Activated CD8-positive, alpha-beta memory T cell treated with anti-CD3 and anti-CD28 coated beads, Interleukin-2, amount 10 ng/mL, durations not matched to agents 7 days and 5 days (primary cell): ENCODE measurements at regions not wholly inside any gene's neighbourhood (a gene's known extent, or its start where the extent isn't known, plus 50 kb on each side); places are given as distances from the start of the nearest gene placed in this dataset.

Source experiments
- ATAC-seq: fragments of 150-1000 bp; cut with Tn5 transposase; one replicate; pipeline ENCODE4 v1.10.0; 2021; ENCODE audit warnings: moderate library complexity
- CTCF ChIA-PET: fragments of 350-600 bp; sonication (Branson Sonifier 250); formaldehyde crosslinking; loops from one replicate; lab custom pipeline; 2021; ENCODE audit warnings: antibody characterized with exemption; lab: Charles Lee
- DNase-seq: peaks from one replicate; pipeline ENCODE4 v3.0.0-alpha.2; 2020
- H3K27ac Mint-ChIP-seq: one replicate; pipeline ENCODE4 v1.8.0; 2021; ENCODE audit warnings: mild to moderate bottlenecking, mixed read lengths
- H3K27me3 Mint-ChIP-seq: one replicate; pipeline ENCODE4 v1.8.0; 2021; ENCODE audit warnings: mixed read lengths
- H3K36me3 Mint-ChIP-seq: one replicate; pipeline ENCODE4 v1.8.0; 2021; ENCODE audit warnings: mild to moderate bottlenecking, mixed read lengths
- H3K4me1 Mint-ChIP-seq: one replicate; pipeline ENCODE4 v1.8.0; 2021; ENCODE audit warnings: mixed read lengths
- H3K4me3 Mint-ChIP-seq: one replicate; pipeline ENCODE4 v1.8.0; 2021; ENCODE audit warnings: mild to moderate bottlenecking, moderate library complexity, mixed read lengths
- H3K9me3 Mint-ChIP-seq: one replicate; pipeline ENCODE4 v1.8.0; 2022; ENCODE audit warnings: low read depth, mixed read lengths

GRCh38 chr2:8212239-8212638 is 469.6 kb upstream of the ID2 start:
- DNase-seq (no peak), ATAC-seq (no peak)
- CTCF ChIA-PET: no interaction called here
- Mint-ChIP-seq H3K9me3 (peaks cover 13% of the 10 kb centered on the region), H3K4me3 (no peak overlapping the region), H3K36me3 (peaks cover 35% of the 10 kb centered on the region), H3K4me1 (peaks cover 17% of the 10 kb centered on the region), H3K27ac (no peak overlapping the region), H3K27me3 (no peaks in the 10 kb centered on the region)

DNA sequence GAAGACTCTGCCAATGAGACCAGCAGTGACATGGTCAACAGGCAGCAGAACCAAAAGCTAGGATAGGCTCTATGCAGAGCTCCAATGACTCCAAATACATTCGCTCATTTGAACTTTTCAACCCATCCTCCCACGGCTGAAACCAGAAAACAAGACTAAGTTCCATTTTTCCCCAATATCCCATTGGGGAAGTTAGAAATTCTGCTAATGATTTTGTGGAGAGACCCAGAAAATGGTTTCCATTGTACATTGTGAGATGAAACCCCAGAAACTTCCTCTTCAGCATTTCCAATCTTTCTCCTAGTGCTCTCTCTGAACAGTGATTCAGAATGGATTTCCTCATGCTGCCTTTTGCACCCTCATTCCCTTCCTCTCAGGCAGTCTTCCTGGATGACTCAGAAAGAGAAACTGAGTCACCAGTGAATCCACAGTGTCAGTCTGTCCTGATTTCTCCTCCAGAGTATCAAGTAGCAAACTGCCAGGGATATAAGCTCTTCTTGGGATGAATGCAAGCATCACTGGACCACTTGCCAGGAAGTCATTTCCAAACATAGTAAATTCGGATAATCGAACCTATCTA is 467.7 kb upstream of the ID2 start:
- Mint-ChIP-seq H3K4me1 (peaks cover 17% of the 10 kb centered on the region), H3K36me3 (peaks cover 22% of the 10 kb centered on the region), H3K27me3 (no peaks in the 10 kb centered on the region), H3K27ac (no peak overlapping the region), H3K9me3 (no peaks in the 10 kb centered on the region), H3K4me3 (no peak overlapping the region)
- ATAC-seq: no peak
- no peak for DNase-seq
- CTCF ChIA-PET: no interaction called here

DNA sequence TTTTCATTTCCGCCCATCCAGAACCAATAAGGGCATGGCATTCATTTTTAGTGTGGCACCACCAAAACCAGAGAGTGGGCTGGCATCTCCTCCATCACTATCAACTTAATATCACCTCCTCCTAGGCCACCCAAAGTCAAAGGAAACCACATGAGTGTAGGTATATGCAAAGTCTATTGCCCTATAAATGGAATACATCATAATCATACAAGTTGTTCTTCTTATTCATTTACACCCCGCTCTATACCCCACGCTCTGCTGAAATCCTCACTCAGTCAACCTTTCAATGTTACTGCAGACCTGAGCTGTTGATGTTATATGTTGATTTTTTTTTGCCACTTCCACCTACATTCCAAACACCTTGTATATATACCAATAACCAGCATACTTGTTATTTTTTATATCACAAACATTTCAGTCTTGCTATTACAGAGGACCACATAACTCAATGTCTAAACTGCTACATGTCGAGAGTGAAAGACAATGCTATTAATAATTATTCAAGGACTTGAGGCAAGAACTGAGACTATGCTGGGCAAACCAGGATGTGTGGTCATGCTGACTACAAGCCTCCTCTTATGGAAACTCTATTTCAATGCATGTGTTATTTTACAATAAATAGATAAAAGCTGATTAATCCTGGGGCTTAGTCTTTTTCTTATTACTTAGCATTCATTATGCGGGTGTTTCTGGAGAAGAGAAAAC is 466.5 kb upstream of the ID2 start:
- H3K9me3 Mint-ChIP-seq: no peaks in the 10 kb centered on the region
- H3K27me3 Mint-ChIP-seq: no peaks in the 10 kb centered on the region
- peaks cover 15% of the 10 kb centered on the region for H3K36me3 Mint-ChIP-seq
- H3K4me3 Mint-ChIP-seq: no peak overlapping the region
- ATAC-seq: no peak
- no peak for DNase-seq
- H3K27ac Mint-ChIP-seq: no peak overlapping the region
- H3K4me1 Mint-ChIP-seq: peaks cover 19% of the 10 kb centered on the region
- CTCF ChIA-PET: no interaction called here

GRCh38 chr2:8215982-8216381 is 465.9 kb upstream of the ID2 start:
- no peak overlapping the region for H3K4me3 Mint-ChIP-seq
- no peak for ATAC-seq
- no peaks in the 10 kb centered on the region for H3K9me3 Mint-ChIP-seq
- DNase-seq: no peak
- peaks cover 9% of the 10 kb centered on the region for H3K36me3 Mint-ChIP-seq
- no peak overlapping the region for H3K27ac Mint-ChIP-seq
- CTCF ChIA-PET: no interaction called here
- H3K4me1 Mint-ChIP-seq: peaks cover 19% of the 10 kb centered on the region
- no peaks in the 10 kb centered on the region for H3K27me3 Mint-ChIP-seq

GRCh38 chr2:8216397-8216796 is 465.5 kb upstream of the ID2 start:
- DNase-seq: no peak
- no peak overlapping the region for H3K4me3 Mint-ChIP-seq
- no peaks in the 10 kb centered on the region for H3K9me3 Mint-ChIP-seq
- H3K27ac Mint-ChIP-seq: no peak overlapping the region
- no peaks in the 10 kb centered on the region for H3K27me3 Mint-ChIP-seq
- CTCF ChIA-PET: no interaction called here
- H3K36me3 Mint-ChIP-seq: peaks cover 9% of the 10 kb centered on the region
- ATAC-seq: no peak
- peaks cover 19% of the 10 kb centered on the region for H3K4me1 Mint-ChIP-seq

DNA sequence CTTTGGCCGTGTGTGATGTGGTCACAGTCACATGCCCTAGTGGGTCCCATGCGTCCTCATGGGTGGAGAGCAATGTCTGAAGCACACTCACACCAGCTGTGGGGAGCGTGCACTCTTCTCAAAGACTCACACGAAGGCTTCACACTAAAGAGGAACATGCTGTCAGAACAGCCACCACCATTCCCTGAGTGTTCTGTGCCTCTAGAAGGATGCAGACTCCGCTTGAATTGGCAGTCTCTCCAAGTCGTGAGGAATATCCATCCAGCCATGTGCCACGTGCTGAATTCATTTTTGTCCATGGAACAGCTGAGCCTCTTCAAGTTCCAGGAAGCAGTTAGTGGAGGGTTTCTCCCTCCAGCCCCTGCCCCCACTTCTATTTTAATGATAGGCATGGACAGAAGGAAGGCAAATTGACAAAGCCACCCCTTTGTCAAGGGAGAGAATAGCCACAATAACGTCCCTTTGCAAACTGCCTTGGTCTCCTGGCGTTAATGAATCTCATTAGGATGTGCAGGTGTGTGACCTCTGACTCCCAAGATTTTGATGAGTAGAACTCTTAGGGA is 464.3 kb upstream of the ID2 start:
- H3K27ac Mint-ChIP-seq: no peak overlapping the region
- ATAC-seq (no peak), DNase-seq (no peak)
- no peaks in the 10 kb centered on the region for H3K27me3 Mint-ChIP-seq
- no peaks in the 10 kb centered on the region for H3K9me3 Mint-ChIP-seq
- CTCF ChIA-PET: interaction anchor here (0.9 kb wide), 1 partner anchor 22 kb away, joined by 3 read pairs; no protein-coding TSS in a partner anchor
- no peak overlapping the region for H3K4me3 Mint-ChIP-seq
- peaks cover 8% of the 10 kb centered on the region for H3K36me3 Mint-ChIP-seq
- peaks cover 9% of the 10 kb centered on the region for H3K4me1 Mint-ChIP-seq

DNA sequence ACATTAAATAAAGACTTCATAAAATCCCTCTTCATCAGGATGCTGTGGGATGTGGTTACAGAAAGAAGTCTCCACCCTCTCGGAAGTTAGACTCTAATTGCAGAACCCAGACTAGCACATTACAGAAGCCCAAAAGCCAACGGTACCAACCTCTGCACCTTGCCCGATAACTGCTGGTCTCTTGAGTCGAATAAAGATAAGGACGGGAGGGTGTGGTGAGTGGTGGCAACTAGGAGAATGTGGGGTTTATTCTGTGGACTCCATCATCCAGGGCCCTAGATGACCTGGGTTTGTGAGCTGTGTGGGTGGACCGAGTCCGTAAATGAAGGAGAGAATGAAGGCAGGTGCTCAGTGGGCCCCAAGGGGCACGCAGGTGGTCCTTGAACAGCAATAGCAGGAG is 462.8 kb upstream of the ID2 start:
- H3K36me3 Mint-ChIP-seq: peaks cover 6% of the 10 kb centered on the region
- CTCF ChIA-PET: no interaction called here

DNA sequence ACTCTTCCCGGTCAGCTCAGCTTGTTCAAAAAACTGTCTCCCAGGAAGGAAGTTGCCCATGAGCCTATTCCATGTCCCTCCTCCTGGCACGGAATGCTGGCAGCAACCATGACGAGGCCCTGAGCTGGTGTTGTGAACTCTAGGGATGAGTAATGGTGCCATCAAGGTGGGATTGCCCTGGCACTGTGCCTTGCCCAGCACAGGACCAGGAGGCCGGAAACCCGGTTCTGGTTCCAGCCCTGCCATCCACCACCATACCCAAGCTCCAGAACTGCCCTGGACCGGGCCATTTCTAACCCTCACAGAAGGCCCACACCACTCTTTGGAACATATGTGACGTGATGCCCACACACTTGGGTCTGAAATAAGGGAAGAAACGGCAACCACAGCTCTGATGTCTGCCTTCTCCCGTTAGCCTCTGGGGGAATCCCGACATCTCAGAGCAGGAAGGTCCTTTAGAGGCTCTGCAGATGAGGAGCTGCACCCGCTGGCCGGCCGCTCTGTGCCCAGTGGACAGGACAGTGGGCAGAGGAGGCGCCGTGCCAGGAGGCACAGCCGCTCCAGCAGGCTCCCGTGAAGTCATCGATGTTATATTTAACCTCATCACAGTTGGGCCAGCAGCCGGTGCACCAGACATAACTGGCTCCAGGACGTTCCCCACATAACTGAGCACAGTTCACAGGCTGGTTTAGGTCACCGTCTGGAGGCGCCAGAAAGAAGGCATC is 462.1 kb upstream of the ID2 start:
- Mint-ChIP-seq H3K4me1 (peaks cover 5% of the 10 kb centered on the region), H3K9me3 (no peaks in the 10 kb centered on the region), H3K36me3 (peaks cover 3% of the 10 kb centered on the region), H3K4me3 (no peak overlapping the region), H3K27ac (no peak overlapping the region), H3K27me3 (no peaks in the 10 kb centered on the region)
- DNase-seq: peak; percentile 31
- CTCF ChIA-PET: no interaction called here
- ATAC-seq: no peak

More for the DNA sequence above, 462.8 kb upstream of the ID2 start:
- Mint-ChIP-seq H3K27ac (no peak overlapping the region), H3K27me3 (no peaks in the 10 kb centered on the region), H3K4me1 (peaks cover 8% of the 10 kb centered on the region), H3K4me3 (no peak overlapping the region), H3K9me3 (no peaks in the 10 kb centered on the region)
- ATAC-seq (no peak), DNase-seq (no peak)

GRCh38 chr2:8222979-8223694 is 458.7 kb upstream of the ID2 start:
- Mint-ChIP-seq H3K27me3 (no peaks in the 10 kb centered on the region), H3K9me3 (no peaks in the 10 kb centered on the region), H3K4me3 (no peak overlapping the region), H3K36me3 (peaks cover 2% of the 10 kb centered on the region), H3K4me1 (peaks cover 2% of the 10 kb centered on the region), H3K27ac (no peak overlapping the region)
- peak; percentile 19 for DNase-seq
- CTCF ChIA-PET: no interaction called here
- no peak for ATAC-seq

DNA sequence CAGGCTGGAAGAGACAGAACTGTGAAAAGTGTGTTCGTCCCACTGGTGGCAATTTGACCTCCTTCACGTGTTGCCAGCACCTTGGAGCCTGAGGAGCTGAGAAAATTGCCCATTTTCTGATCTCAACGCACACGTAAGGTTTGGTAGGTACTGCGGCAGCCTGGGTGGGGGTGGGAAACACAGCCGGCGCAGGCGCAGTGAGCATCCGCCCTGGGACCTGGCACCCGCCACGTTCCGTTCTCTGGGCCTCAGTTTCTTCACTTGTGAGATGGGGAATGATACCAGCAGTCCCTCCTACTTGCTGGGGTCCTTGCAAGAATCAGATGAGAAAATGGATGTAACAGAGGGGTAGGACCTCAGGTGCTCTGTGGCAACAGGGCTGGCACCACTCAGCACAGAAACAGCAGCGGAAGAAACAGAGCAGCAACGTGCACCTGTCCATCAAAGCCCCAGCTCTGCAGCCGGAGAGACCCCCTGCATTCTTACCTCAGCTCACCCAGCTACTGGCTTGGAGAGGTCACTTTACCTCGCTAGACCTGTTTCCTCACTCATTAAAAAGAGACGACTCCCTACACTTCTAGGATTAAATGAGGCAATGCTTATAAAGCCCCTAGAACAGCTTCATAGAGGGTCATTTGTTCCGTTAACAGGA is 458.0 kb upstream of the ID2 start:
- ATAC-seq (no peak), DNase-seq (peak; percentile 12)
- Mint-ChIP-seq H3K36me3 (peaks cover 2% of the 10 kb centered on the region), H3K27me3 (no peaks in the 10 kb centered on the region), H3K9me3 (no peaks in the 10 kb centered on the region), H3K27ac (no peak overlapping the region), H3K4me3 (no peak overlapping the region), H3K4me1 (peaks cover 2% of the 10 kb centered on the region)
- CTCF ChIA-PET: no interaction called here

DNA sequence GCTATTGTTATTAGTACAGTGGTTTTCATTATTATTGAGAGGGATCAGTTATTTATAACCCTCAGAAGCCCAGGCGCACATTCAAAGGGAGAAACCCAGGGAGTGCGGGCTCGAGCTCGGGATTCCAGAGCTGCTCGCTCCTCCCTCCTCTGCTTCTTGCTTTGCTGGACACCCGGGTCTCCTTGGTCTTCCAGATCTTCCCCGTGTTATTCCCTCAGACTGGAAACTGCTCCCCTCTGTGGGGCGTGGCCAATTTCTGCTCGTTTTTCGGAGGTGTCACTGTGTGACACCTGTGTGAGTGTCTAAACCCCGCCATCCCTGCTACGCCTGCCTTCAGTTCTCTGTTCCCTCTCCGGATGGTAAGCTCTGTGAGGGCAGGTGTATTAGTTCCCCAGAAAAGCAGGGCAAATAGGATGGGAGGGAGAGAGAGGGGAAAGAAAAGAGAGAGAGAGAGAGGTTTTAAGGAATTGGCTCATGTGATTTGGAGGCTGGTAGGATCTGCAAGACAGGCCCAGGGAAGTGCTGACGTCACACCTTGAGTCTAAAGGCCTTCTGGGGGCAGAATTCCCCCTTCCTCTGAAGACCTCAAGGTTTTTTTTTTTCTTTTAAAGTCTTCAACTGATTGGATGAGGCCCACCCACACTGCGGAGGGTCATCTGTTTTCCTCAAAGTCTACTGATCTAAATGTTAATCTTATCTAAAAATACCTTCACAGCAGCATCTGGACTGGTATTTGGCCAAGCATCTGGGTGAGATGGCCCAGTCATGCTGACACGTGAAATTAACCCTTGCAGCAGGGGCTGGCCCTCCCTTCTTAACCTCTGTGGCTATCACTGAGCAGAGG is 457.3 kb upstream of the ID2 start:
- Mint-ChIP-seq H3K27me3 (no peaks in the 10 kb centered on the region), H3K4me1 (peaks cover 5% of the 10 kb centered on the region), H3K27ac (no peak overlapping the region), H3K9me3 (no peaks in the 10 kb centered on the region), H3K36me3 (peaks cover 5% of the 10 kb centered on the region), H3K4me3 (no peak overlapping the region)
- ATAC-seq (no peak), DNase-seq (peak; percentile 15)
- CTCF ChIA-PET: no interaction called here

GRCh38 chr2:8225266-8225665 is 456.6 kb upstream of the ID2 start:
- Mint-ChIP-seq H3K9me3 (no peaks in the 10 kb centered on the region), H3K4me3 (no peak overlapping the region), H3K27me3 (no peaks in the 10 kb centered on the region), H3K36me3 (peaks cover 5% of the 10 kb centered on the region), H3K4me1 (peaks cover 11% of the 10 kb centered on the region), H3K27ac (no peak overlapping the region)
- CTCF ChIA-PET: no interaction called here
- peak; percentile 5 for DNase-seq
- ATAC-seq: no peak
